ENCODE measurements at regions not wholly inside any gene's neighbourhood (a gene's known extent, or its start where the extent isn't known, plus 50 kb on each side); places are given as distances from the start of the nearest gene placed in this dataset.

DNA sequence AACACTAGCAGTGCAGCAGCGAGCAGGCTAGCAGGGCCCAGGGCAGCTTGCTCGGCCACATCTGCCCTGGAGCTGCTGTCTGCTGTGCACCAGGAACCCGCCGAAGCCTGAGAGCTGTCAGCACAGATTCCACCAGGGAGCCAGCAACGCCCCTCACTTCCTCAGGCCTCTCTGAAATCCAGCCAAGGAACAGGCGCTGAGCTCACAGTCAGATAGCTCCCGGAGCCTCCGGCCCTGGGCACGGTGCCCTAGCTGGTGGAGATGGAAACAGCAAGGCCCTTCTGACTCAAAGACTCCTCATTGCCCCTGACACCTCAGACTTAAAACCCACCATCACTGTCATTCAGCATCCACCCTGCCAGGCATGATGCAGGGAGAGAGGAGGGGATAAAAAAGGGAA is 839.4 kb downstream of the MAFB start:
- TF ChIP-seq, protein P1, sequence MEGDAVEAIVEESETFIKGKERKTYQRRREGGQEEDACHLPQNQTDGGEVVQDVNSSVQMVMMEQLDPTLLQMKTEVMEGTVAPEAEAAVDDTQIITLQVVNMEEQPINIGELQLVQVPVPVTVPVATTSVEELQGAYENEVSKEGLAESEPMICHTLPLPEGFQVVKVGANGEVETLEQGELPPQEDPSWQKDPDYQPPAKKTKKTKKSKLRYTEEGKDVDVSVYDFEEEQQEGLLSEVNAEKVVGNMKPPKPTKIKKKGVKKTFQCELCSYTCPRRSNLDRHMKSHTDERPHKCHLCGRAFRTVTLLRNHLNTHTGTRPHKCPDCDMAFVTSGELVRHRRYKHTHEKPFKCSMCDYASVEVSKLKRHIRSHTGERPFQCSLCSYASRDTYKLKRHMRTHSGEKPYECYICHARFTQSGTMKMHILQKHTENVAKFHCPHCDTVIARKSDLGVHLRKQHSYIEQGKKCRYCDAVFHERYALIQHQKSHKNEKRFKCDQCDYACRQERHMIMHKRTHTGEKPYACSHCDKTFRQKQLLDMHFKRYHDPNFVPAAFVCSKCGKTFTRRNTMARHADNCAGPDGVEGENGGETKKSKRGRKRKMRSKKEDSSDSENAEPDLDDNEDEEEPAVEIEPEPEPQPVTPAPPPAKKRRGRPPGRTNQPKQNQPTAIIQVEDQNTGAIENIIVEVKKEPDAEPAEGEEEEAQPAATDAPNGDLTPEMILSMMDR (IDR thresholded peaks at IDR 0.05): no peak
- TF ChIP-seq POLR2AphosphoS5 (IDR thresholded peaks at IDR 0.05; ENCODE audit: insufficient read depth in 1 of 2, low read depth in 1 of 2) (no peak), POLR2A (IDR thresholded peaks at IDR 0.05) (no peak)
